ENCODE measurements at regions not wholly inside any gene's neighbourhood (a gene's known extent, or its start where the extent isn't known, plus 50 kb on each side); places are given as distances from the start of the nearest gene placed in this dataset.

DNA sequence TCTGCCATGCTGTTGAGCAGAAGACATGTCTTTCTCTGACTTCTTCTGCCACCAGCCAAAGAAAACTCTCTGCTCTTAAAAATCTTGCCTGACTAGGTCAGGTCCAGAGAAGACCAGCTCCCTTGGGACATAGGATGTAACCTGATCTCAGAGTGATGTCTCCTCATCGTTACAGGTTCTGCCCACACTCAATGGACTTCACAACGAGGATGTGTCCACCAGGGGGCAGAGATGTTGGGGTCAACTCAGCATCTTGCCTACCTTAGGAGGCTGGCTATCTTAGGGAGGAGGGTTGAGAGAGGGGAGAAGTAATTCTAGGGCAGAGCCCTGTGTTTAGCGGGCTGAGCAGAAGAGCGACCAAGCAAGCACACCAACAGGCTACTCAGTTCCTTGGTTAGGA lies 207.6 kb upstream of the CDH4 start:
- DNase-seq = no peak

DNA sequence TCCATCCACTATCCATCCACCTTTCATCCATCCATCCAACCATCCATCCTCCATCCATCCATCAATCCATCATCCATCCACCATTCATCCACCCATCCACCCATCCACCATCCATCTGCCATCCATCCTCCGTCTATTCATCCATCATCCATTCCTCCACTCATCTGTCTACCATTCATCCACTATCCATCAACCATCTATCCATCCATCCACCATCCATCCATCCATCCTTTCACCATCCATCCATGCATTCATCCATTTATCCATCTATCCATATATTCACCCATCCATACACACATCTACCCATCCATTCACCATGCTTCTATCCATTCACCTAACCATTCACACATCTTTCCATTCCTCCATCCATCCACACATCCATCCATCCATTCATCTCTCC lies 207.0 kb upstream of the CDH4 start:
- no peak for DNase-seq

DNA sequence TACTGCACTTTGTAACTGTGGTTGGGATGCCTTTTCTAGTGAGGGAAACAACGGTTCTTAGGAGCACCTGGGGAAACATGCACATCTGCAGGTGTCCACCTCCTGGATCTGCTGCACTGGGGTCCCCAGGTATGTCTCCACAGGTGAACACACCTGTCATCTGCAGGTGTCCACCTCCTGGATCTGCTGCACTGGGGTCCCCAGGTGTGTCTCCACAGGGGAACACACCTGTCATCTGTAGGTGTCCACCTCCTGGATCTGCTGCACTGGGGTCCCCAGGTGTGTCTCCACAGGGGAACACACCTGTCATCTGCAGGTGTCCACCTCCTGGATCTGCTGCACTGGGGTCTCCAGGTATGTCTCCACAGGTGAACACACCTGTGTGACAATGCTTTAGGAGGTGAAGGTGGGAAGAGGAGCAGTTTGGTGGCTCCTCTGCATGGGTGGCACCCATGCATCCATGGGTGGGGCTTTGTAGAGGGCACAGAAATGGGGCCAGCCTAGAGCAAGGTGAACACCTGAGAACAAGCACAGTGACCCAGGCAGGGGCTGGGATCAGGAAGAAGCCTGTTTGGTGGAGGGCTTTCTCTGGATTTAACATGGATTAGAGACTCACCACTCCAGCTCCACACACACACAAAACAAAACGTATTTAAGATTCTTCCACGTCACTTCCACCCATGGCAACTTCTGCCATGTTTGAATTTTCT lies 206.0 kb upstream of the CDH4 start:
- DNase-seq = no peak

DNA sequence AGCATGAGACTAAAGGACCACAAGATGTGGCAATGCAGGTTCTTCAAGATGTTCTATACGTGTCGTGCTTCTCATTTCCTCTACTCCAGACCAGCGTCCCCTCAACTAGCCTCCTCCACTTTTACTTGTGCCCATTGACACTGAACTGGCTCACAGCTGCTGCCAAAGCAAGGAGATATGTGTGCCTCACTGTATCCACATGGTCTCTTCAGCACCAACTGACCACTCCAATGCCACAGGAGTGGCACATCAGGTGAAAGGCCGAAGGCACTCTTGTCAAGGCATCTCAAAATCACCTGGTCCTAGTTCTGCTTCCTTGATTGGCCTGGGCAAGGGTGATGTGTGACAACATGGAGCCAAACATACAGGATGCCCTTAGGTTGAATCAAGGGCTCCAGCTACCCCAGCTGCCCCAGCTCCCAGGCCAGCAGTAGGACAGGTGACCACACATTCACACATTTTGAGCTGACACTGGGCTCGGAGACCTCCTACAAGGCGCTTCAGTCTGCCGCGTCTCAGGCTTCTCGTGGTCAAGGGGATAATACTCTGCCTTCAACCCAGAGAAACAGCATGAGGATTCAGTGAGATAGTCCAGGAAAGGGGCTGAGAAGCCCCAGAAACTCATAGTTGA lies 205.2 kb upstream of the CDH4 start:
- no peak for DNase-seq

DNA sequence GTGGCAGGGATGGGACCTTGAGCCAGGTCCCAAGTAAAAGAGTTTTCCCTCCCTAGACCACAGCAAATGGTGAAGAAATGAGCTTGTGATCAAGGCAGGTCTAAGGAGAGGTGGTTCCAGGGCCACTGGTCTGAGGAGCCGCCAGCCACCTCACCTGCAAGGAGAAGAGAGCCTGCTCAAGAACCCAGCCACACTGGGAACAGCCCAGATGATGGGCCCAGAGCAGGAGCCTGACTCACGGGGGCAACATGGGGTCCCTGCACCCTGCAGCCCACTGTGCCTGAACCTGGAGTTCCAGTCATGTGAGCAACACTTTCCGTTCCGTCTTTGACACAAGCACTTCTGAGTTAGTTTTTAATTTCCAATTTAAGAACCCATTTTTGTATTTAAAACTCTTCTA lies 204.5 kb upstream of the CDH4 start:
- no peak for DNase-seq

DNA sequence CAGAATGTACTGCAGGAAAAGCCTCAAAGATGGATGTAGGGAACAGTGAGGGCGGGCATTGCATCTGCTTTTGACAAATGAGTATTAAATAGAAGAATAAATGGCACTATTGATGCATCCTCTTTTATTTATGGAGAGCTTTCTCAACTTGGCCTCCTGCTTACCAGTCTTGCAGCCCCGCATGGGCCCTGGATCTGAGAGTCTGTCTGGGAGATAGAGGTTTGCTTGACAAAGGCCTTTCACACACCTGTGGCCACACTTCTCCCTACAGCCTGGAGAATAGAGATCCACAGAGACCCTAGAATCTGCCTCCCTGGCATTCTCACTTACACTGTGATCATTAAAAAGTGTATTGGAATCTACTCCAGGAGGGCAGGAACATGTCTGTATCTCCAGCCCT lies 203.8 kb upstream of the CDH4 start:
- DNase-seq = no peak

DNA sequence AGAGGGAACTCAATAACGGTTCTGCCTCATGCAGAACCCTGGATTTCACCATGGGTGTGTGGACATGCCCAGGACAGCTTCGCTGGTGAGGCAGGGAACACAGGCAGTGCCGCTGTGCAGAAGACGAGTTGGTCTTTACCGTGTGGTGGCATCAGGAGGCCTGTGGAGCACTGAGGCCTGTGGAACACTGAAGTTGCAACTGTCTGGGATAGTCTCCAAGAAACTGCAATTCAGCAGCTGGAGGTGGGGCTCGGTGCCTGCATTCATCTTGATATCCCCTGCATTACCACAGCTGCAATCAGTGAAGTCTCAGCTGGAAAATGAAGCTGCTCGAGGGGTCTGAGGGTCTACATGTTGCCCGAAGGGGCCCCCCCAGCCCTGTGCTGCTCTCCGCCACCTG lies 202.4 kb upstream of the CDH4 start:
- DNase-seq = no peak

DNA sequence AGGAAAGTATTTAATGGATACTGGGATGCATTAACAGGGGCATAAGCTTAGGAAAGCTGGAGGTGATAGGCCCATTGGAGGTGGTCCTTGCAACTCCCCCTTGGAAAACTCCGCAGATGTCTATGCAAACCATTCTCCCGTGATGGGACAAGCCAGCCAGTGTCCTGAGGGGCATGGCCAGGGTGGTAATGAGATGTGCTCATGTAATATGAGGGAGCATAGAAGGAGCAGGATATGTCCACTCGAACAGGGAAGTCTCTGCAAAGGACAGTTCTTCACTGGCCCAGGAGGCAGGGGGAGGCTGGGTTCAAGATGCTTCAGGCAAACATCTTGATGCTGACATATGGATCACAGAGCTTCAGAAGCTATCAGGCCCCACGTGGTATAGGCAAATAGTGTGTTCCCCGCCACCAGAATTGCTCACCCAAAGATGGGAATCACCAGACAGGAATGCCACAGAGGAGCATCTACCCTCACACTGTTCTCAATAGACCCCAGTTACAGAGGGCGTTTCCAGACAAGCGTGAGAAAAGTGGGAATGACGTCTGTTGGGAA lies 201.6 kb upstream of the CDH4 start:
- DNase-seq = no peak

DNA sequence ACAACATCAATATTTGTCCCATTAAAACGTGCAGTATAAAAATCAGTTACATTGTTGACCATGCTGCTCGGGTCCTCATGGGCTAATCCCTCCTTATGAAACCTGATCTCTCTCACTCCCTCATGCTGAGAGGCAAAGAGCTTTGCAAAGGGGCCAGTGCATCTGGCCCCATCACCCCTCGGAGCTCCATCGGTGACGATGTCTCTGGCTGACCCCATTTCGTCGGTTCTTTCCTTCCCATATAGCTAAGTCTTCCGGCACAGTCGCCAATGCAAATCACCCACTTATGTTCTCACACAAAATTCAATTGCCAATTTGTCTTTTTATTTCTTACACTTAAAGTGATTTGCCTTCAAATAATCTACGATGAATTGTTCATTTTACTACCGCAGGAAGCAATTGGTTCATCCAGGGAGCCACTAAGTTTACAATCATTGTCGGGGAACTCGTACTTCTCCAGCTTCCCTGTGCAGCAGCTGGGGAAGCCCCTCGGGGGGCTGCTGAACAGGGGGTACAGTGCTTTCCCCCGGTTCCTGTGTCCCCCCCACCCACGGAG lies 199.8 kb upstream of the CDH4 start:
- DNase-seq = no peak

DNA sequence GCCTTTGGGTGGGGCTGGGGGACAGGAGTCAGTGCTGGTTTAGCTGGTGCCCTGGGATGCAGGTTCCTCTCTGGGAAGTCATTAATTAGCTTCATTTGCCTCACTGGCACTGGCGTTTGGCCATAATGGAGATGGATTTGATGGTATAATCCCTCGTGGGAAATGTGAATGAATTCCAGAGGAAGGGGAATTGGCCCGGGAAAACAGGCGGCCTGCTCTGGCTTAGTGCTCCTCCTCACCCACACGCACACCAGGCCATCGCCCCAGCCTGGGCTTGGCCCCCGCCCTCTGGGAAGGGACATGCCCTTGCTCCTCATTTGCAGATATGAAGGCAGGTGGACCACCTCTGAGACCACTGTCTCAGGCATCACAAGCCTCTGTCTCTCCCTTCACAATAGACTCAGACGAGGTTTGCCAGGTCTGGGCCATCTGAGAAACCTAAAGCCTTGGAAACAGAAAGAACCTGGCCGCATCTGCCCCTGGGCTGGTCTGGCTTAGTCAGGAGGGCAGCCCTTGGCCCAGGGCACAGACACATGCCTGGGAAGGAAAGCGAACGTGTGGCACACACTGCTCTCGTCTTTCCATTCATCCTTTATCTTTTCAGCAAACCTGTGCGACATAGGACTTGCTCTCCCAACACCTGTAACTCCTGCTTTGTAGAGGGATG lies 199.2 kb upstream of the CDH4 start:
- no peak for DNase-seq

DNA sequence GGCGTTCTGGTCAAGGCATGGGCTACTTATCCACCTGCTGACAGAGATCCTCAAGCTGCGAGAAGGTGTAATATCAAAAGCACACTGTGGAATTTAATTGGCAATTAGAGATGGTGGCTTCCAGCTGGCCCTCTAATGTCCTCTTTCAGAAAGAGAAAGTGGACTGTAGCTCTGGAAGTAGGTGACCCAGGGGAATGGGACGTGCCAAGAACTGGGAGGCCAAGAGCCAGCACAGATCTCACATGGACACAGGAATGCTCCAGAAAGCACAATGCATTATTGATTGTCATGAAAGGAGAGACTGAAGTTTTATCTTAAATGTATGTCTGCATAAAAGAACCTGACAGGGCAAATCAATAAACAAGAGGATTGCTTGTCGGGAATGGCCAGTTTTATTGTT lies 198.6 kb upstream of the CDH4 start:
- DNase-seq = no peak

DNA sequence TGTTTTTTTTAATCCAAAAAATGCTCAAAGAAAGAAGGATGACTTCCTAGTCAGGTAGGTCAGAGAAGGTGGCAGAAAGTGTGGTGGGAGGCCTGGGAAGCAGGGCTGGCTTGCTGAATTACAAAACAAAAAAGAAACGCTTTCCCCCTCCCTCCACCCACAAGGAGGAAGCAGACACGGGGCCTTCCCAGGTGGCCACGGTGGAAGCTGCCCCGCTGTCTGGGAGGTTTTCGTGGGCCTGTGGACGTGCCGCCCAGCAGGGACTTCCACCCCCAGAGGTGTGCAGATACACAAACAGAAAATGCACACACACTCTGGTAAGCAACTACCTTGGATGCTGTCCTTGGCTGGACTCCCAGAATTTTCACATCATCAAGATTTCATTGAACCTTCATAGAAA lies 198.2 kb upstream of the CDH4 start:
- DNase-seq = no peak

DNA sequence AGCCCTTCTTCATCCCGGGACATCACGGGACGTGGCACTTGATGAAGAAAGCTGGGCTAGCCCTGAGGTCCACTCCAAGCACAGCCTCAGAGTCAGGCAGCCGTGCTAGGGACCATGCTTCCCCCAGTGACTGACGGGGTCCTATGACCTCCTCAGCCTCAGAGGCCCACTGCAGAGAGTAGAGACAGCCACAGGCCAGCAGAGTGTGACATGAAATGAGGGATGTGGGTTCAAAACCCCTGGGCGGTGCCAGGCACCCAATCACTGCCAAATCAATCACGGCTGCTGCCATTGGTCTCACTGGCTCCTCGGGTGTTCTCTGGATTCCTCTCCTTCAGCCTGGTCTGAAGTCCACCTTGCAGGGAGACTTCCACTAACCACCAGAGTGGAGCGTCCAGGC lies 197.7 kb upstream of the CDH4 start:
- no peak for DNase-seq

DNA sequence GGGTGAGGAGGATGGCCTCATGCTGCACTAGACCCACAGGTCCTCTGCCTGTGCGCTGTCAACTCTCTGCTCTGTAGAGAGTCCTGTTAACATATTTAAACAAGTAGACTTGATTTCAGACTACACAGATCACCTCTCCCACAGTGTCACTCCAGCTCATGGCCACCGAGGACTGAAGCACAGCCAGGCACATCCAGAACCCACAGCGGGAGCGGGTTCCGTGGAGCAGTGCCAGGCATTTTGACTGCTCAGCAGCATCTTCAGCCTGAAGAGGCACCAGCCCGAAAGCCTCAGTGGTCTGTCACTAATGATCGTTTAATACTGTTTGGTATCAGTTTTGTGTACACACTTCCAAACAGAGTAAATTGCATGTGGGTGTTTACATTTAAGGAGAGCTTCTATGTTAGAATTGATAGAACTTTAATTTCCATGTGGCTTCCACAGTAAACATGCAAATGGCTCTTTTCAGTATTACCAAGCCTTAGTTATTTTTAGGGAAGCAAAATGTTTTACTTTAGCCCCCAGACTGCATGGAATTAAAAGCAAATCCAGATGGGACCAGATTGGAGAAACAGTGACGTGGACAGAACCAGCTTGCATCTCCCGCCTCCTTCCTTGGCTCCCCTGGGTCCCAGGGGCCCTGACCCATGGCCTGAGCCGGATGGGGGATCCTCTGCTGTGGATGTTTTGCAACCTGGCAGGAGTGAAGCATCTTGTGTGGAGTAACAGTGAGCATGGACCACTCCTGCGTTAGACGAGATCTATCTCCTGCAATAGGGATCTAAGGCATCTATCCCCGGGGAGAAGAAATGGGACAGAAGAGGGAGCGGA lies 196.7 kb upstream of the CDH4 start:
- no peak for DNase-seq

DNA sequence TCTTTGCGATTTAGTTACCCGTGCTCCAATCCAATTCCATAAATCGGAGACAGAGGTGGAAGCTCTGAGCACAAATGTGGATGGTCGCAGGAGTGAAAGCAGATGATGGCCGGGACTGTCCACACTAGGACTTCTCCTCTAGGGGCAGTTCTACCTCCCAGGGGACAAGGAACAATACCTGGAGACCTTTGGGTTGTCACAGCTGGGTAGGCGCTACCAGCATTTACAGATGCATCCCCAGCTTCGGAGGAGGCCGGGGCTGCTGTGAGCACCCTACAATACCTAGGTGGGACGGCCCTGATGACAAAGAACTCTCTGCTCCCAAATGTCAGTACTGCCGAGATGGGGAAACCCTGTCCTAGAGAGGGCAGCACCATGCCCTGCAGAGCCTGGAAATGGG lies 195.9 kb upstream of the CDH4 start:
- DNase-seq = no peak

DNA sequence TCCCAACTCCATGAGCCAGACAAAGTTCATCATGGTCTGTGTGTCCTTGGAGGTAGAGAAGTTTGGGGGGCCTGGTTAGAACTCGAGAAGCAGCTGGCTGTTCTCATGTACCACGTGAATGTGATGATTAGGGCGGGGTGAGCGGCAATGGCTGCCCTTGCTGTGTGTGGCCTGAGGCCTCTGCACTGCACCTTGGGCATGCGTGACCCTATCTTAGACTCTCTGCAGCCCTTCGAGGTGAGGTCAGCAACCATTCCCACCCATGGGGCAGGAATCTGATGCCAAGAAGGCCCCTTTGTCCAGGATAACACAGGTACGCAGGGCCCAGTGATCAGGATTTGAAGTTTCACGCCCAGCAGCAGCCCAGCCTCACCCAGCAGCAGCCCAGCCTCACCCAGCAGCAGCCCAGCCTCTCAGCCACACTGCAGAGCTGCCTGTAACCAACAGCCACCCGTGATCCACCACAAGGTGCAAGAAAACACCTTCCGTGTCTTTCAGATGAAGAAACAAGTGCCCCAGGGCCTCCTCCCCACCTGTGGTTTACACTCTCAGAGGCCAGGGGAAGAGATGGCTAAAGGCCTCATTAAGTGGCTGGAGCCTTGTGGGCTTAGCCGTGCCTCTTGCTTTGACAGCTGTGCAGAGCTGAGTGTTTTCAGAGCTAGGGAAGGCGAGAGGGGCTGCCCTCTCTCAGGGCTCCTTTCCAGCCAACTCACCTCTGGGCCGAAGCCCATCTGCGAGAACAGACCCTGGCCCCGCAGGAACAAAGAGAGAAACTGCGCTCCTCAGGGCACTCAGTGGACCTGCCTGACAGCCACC lies 195.2 kb upstream of the CDH4 start:
- DNase-seq = no peak

DNA sequence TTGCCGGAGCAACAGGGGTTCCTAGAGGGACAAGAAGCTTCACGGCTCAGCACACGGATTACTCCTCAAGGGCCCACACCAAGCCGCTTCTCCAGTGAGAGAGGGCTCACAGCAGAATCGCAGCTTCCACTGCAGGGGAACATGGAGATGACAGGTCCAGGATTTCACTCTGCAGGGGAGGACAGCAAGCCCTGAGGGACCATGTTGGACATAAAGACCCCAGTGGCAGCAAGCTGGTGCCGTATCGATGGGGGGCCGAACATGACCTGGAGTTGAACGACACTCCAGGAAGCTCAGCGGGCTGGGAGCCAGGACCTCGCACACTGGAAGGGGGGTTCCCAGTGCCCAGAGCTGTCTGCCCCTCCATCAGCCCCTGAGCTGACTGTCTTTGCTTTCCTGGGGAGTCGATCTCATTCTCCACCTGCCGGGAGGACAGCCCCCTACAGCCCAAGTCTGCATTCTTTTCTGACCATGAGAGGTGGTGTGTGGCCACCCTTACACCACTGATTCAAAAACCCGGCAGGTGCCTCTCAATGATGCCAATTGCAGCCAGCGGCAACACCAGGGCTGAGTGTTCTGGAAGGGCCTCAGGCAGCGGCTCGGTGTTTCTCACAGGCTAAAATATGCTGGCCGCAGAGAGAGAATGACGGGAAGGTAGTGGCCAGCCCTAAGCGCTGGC lies 194.5 kb upstream of the CDH4 start:
- DNase-seq = no peak

DNA sequence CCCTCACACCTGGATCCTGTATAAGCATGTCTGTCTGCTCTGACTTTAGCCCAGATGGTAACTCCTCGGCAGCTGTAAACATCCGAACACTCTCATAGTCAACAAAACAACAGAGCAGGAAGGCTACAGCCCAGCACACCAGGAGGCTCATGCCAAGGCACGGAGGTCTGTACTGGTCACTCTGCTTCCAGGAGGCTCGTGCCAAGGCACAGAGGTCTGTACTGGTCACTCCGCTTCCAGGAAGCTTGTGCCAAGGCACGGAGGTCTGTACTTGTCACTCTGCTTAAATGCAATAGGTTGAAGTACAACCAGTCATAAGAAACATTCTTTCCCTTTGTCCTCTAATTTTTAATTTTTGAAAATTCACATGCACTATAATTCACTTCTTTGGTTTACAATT lies 190.1 kb upstream of the CDH4 start:
- no peak for DNase-seq

DNA sequence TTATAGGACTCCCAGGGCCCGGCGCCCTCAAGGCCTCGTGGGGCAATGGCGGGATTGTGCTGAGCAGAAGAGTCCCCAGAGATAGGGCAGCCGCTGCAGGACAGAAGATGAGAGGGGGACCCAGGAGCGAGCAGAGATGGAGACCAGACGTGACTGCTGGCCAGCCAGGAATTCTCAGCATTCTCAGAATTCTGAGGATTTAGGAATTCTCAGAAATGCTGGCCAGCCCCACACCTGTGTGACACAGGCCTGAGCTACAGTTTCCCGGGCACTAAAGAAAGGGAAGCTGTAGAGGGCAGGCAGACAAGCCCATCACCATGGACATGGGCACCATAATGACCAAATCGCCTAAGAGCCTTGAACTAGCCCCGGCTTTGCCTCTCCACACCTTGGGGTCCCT lies 186.2 kb upstream of the CDH4 start:
- no peak for DNase-seq

DNA sequence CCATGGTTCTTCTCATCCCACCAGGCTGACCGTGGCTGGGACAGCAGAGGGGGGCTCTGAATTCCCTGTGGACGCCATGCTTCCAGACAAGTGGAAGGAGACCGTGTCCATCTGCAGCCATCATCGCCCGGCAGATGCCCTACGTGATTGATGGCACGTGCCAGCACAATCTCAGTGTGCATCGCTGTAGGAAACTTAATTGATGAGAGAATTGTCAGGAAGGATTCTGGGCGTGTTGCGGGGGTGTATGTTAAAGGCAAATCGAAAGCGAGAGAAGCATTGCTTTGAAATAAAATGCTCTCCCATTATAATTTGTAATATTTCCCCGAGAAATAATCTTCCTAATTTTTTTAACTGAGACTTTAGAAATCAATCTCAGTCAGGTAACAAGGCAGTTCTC lies 185.5 kb upstream of the CDH4 start:
- DNase-seq = no peak

DNA sequence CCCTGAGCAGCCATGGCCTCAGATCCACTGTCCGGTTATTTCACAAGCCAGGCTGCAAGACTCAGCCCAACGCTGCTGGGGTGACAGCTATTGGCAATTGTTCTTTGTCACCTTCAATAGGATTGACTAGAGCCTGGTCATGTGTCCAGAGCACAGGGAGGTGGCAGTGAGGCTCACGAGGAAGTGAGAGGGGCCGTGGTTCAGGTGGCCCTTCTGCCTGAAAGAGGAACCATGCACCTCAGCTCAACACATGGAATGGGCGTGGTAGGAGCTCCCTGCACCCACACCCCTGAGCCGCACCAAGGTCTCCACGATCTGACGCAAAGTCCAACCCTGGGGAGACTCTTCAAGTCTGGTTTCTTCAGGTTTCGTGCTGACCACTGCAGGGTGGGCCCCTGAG lies 184.8 kb upstream of the CDH4 start:
- no peak for DNase-seq

DNA sequence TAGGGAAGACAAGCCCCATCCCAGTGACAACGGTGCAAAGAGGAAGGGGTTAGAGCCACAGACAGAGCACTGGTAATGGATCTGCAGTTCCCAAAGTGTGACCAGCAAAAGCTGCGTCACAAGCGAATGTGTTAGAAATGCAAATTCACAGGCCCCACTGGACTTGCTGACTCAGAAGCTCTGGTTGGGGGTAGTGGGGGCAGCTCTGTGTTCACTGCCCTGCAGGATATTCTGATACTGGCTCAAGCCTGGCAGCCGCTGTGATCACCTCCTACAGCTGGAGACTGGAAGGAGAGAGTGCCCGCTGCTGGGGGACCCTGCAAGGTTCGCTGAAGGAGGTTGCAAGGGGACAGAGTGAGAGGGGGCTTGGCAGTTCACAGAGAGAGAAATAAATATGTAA lies 179.7 kb upstream of the CDH4 start:
- no peak for DNase-seq

Data from suppressor macrophage treated with lipopolysaccharide for 1 hour (primary cell).